NCI-H510A treated with DMSO at 0.1 percent for 48 hours (cell line): ENCODE measurements at regions not wholly inside any gene's neighbourhood (a gene's known extent, or its start where the extent isn't known, plus 50 kb on each side); places are given as distances from the start of the nearest gene placed in this dataset.
"Not testable (repeated sequence)": the region's sequence is repeated elsewhere in the genome, so short reads cannot be mapped to it uniquely, and the experiment has no call there.

ENCODE experiments used
- DNase-seq: peaks from one replicate; lab custom pipeline; 2025; lab: John Stamatoyannopoulos, UW

DNA sequence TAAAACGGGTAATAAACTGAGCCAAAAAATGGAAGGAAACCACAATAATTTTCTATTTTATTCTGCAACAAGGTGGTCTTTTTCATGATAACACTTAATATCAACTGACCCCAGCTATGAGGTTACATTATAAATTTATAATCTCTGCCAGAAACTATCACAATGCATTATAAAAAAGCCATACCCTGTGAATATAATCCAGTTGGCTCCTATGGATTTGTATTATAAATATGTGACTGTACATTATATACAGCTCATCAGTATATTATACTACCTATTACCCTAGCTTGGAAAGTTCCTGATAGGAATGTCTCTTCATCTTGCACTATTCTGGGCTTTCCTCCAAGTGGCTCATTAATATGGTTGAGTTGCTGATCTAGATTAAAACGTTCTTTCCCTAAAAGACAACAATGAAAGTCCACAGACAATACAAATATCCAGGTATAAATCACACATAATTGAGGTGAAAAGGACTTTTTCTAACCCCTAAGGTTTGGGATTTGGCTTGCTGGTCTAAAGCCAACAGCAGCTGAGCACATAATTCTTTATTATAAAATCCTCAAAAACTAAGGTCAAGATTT lies 487.7 kb downstream of the TTLL7 start:
- DNase-seq: no peak

DNA sequence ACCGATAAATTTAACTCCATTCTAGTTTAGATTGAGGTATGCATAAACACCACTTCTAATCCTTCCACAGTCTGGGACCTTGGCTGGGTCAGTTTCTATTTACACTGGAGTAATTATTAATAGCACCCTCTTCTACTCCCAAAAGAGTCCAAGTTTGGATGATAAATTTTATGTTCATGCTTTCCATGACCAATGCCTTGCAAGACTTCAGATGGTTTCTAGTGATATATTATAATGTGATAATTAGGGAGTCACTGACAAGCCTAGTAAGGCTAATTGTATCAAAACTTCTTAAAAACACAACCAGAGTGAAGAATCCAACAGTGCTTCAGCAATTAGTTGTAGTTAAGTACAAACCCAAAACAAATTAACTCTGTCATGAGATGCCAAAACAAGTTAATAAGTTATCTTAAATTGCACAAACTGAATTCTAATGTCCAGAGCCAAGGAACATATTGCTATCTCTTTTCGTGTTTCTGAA lies 489.6 kb downstream of the TTLL7 start:
- no peak for DNase-seq

DNA sequence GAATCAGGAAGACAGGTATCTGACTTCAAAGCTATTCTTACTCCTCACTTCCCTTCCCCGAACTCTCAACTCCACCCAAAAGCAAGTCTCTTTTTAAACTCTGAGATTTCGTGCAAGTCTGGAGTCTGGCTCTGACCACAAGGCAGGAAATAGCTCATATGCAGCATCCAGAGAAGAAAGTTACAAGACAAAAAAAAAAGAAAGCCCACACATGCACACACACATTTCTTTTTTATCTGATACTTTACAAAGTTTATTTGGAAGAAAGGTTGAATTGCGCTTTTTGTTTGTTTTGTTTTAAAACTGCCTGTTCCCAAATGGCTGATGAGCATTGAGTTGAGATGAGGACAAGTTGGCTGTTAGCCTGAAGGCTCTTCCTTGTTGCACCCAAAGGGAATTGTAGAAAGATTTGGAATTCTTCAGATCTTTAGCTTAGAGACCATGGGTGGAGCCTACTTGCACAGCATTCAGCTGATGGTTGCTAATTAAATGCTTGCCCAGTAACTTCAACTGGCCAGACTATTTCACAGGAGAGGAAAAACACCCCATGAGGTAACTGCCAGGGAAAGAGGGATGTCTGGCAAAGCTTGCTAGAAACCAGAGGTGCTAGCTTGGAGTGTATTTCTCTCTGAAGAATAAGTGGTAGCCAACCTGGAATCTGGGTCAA lies 490.3 kb downstream of the TTLL7 start:
- DNase-seq: no peak

DNA sequence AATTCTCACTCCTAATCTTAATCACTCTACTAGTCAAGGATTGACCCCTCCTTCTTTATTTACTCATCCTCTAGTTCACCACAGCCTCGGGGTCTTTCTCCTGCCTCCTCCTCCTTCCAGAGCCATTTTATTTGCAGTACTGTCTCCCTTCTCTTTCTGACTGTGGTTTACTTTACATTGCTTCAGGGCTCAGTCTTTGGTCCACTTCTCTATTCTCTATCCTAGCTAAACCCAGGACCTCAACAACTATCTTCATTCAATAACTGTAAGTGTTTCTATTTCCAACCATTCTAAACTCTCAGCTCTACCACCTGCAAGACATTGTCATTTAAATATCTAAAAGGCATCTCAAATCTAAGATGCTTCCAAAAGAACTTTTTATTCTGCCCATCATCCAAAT lies 493.8 kb downstream of the TTLL7 start:
- no peak for DNase-seq

DNA sequence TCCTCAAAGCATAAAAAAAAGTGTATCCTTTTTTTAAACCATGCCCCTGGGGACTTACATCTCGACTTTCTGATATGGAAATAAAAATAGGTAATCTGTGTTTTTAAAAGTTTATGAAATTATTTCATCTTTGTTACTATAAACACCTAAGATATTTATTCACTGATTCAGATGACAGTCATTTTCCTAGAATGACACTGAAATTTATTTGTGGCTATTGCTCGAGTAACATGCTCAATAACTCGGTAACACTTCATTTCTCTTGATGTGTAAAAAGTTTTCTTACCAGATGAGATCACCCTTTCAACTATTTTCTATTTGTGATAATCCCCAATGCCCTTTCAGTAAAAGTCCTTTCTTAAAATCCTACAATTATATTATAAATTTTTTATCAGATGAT lies 495.8 kb downstream of the TTLL7 start:
- no peak for DNase-seq

DNA sequence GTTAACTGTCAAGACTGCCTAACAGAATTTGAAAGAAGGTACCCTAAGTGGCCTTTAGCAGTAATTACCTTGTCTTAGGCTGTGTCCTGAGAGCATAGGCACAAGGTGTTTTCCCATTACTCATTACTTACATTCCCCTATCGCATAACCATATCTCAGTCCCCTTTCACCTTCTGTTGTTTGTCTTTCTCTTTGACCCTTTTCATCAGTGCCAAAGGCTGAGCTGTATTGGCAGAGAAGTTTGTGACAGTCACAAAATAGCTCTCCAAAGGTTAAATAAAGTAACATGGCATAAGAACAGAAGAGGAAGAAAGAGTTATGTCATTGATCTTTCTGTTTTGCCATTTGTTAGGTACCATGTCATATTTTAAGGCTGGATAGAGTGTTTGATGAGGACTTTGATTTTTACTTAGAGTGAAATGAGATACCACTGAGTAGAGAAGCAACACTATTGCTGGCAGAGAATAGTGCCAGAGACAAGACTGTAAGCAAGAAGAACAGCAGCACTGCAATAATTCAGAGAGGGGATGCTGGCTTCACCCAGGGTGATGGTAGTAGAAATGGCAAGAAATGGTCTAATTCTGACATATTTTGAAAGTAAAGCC lies 497.8 kb downstream of the TTLL7 start:
- no peak for DNase-seq

DNA sequence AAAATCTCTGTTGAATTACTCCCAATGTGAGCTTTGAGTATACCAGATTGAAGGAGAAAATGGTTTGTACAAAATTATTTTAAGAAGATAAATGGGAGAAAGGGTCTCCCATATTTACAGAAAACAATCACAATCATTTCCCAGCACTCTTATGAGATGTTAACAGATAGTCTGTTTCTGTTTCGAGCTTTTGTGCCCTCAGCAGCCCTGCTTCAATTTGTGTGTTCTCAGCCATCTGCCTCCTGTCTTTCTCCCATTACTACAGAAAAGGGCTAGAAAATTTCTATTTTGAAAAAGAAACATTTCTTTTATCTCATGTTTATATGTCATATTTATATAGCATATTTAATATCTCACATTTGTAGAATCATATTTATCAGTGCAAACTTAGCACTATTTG lies 498.4 kb downstream of the TTLL7 start:
- DNase-seq: no peak

DNA sequence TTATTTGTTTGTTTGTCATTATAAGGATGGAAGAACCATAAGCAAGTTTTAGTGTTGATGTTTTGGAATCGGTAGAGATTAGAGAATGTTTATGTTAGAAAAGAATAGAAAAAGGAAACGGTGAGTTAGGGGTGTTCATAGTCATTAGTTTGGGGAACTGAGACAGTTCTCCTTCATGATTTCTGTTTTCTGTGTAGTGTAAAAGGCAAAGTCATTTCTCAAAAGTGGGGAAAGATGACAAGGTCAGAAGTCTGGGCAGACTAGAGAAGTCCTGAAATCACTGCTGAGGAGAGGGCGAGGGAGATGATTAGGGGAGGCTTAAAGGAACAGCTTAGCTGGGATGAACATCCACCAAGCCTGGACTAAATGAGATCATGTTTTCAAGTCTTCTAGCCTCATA lies 498.9 kb downstream of the TTLL7 start:
- no peak for DNase-seq

DNA sequence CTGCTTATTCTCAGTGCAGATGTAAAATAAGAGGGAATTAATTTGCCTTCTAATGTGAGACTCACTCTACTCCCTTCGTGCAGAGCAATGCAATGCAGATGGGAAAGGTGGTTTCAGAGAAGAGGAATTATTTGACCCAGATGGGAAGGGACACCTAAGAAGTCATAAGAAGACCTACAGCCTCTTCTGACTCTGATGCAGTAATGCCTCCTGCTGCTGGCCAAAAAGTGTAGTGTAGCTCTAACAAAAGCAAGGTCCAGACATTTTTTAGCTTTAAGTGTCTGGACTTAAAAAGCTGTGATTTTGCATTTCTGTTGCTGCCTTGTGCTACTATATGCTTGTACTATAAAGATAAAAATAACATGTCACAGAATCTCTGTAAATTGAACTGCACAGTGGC lies 501.4 kb downstream of the TTLL7 start:
- DNase-seq: no peak

DNA sequence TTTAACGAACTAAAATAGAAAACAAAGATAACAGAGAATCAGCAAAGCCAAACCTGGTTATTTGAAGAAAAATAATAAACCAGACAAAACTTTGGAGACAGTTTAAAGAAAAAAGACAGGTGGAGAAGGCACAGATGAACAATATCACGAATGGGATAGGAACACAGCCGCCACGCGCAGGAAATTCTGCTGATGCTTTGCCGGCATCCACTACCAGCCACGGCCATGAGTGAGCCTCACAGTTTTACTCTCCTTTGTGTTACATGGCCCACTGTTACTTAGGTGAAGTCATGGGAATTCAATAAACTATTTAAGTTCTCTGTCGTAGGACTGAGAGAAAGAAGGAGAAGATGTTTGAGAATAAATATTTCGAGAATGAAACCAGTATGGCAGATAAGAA lies 503.4 kb downstream of the TTLL7 start:
- no peak for DNase-seq

DNA sequence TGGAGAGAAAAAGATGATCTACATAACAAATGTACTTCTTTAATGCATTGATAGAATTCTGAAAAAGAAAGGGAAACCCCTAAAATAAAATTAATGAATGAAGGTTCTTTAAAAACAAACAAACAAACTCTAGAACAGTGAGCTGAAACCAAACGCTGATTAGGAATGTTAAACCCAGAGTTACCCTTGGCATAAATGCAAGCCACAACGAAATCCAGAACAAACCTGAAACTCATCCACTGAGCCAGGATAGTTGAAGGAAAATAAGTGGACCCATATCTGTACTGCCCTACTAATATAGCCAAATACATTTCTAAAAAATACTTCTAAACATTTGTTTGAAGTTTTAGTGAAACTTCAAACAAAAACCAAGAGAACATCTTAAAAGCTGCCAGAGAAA lies 505.3 kb downstream of the TTLL7 start:
- no peak for DNase-seq

DNA sequence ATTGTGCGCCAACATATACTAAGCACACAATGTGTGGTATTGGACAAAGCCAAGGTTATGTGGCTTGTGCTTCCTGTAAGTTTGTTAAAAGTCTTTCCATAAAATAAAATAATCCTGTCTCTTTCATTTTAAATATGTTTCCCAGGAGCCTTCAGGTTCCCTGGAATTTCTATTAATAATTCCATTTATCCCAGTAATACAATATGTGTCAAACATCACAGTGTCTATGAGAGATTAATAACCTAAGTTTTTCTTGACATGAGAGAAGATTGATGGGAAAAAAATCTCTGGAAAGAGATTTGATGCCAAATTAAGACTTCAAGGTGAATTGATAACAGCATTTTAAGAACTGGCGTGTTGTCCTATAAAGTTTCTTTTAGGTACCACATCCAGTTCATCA lies 507.0 kb downstream of the TTLL7 start:
- DNase-seq: no peak

DNA sequence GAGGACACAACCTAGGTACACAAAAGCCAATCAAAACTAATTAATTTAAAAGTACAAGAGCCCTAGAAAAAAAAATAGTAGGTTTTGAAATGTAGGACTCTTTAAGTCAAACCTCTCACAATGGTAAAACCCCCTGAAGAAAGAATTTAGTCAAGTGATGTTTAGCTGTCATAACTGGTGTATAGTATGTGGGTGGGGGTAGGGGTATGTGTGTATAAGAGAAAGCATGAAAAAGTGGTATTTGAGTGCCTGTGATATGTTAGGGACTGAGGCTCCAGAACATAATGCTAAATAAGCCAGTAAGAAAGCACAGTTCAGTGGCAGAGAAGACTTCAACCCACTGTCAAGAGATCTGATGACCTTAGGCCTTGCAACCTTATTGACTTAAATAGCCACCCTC lies 507.9 kb downstream of the TTLL7 start:
- DNase-seq: no peak

DNA sequence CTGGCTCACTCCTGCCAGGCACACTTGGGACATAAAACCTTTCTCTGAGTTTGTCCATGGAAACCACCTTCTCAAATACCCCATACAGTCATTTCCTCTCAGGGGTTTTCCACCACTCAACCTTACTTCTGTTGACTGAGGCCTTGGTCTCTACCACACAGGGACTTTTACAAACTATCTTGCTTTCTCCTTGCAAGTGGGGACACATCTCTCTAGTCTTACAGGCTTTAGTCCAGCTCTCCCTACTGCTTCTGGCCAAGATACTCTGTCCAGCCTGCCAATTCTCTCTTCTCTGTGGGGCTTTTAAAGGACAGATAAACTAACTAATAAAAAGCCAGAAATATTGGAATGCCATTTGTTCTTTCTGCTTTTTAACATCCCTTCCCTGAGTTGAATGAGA lies 510.8 kb downstream of the TTLL7 start:
- DNase-seq: not testable (repeated sequence)

DNA sequence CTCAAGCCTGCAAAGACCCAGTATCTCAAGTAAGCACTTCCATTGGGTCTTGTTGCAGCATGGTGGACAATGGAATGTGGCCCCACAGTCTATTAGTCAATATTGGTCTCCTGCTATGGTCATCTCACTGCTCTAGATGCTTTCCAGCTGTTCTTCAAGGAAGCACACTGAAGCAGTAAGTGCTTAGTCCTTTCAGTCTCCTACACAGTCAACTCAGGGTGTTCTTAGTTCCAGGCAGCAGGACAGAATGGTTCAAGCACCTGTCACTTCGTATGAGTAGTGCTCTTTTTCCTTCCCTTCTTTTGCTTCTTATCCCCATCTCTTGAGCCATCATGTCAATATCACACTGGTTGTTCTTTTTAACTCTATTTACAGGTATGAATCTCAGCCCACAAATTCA lies 511.5 kb downstream of the TTLL7 start:
- DNase-seq: not testable (repeated sequence)

DNA sequence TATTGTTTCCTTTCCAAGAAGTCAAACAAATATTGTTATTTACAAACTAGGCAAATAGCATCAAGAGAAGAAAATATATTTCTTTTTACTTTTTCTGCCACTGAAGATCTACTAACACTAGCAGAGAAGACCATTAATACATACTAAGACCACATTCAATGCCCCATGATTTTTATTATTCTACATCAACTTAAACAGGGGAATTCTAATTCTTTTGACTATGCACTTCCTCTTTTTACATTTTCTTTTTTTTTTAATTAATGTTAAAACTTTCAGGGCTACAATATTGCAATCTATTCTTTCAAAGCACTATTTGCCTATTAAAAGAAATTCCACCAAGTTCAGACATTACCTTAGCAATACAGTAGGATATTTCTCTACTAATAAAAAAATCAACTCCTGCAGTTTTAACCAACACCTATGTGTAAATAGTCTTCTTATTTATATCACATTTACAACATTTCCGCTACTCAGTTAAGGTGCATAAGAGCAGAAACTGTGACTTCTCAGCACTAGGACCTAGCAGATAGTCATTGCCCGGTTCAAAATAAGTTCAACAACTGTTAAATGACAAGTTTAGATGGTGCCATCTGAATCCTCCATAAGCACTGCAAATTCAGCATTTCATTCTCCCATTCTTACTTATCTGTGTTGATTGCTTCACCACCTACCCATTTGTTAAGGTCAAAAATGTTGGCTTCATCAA lies 513.5 kb downstream of the TTLL7 start:
- DNase-seq: not testable (repeated sequence)

DNA sequence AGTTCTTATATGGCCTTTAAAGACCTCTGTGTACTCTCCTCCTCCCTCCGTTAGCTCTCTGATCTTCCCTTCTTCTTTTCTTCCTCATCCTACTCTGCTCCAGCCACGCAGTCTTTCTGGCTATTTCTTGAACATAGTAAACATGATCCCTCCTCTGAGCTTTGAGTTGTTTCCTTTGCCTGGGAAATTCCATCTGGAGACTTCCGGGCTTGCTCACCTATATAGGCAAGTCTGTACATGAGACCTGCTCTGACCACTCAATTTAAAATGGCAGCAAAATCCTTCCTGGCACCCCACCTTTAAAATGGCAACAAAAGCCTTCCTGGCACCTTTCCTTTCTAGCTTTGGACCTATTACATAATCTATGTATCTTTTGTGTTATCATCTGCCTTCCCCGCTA lies 517.6 kb downstream of the TTLL7 start:
- not testable (repeated sequence) for DNase-seq

DNA sequence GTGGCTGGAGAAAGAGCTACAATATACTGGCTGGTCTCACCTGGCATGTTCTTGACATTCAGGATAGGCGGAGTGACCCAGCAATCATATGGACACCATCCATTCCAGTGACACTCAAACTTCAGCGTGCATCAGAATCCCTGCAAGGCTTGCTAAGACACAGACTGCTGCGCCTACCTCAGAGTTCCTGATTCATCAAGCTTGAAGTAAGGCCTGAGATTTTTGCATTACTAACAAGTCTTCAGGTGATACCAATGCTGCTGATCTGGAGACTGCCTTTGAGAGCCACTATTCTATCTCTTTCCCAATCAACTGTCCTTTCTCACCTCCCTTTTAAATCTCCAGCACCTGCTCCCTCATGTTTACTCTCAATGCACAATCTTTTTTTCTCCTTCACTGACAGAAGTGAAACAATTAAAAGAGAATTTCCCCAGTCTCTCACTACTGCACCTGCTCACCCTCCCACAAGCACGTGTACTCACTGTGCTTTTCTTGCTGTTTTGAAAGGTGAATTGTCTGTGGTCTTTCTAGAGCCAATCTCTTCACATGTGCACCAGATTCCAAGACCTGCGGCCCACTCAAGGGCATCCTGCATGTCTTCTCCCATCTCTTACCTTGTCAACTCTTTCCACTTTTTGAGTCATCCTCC lies 519.2 kb downstream of the TTLL7 start:
- peak; percentile 28 for DNase-seq

DNA sequence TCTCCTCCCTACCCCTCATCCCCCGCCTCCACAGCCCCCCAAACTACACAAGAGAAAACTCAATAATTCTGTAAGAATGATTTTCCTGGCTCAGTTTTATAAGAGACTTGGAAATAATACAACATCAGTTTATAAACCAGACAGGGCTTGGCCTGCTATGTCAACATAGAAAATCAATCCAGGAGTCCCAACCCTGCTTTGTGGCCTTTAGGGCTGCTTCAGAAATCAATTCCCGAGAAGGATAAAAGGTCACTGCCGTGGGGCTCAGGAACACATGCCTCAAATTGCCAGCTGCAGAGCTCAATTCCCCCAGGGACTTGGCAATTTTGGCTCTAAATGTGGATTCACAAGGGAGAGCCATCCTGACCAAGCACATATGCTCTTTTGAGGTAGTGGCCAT lies 520.8 kb downstream of the TTLL7 start:
- DNase-seq: not testable (repeated sequence)

DNA sequence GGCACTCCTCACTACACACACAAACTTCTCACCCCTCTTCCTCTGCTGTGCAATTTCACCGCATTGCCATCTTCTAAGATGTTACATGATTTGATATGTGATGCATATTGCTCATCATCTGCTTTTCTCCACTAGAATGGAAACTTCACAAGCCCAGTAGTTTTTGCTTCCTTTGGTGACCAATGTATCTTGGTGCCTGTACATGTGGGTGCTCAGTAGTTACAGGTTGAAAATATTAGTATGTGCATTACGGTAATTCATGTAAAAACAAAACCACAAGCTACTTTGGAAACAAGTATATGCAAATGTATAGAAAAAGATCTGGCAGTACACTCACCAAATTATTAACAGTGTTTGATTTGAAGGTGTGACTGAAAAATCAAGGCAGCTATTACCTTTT lies 522.4 kb downstream of the TTLL7 start:
- not testable (repeated sequence) for DNase-seq

DNA sequence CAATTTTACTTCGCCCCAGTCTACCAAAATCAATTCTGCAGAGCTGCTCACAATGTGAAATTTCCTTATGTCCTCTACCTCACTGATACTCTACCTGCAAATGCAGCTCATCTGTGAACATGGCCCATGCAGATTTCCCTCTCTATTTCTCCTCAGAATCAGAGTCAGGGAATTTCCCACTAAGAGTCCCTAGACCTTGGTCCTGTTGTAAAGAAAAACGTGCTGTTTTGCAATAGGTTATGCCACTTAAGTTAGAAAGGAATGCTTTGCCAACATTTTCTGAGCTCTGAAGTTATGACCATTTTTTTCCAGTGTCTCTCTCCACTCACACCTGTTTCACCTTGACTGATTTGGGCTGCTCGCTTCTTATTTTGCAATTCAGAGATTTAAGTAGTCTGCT lies 524.0 kb downstream of the TTLL7 start:
- DNase-seq: not testable (repeated sequence)

DNA sequence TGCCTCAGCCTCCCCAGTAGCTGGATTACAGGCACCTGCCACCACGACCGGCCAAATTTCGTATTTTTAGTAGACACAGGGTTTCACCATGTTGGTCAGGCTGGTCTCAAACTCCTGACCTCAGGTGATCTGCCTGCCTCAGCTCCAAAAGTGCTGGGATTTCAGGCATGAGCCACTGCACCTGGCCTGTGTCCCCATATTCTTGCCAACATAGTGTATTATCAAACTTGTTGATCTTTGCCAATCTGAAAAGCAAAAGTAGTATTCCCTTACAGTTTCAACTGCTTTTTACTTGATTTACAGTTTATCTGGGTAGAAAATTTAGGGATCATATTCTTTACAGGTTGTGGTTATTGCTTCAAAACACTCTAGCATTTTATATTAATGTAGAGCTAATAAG lies 524.9 kb downstream of the TTLL7 start:
- not testable (repeated sequence) for DNase-seq
